HepG2 (cell line): ENCODE measurements at regions not wholly inside any gene's neighbourhood (a gene's known extent, or its start where the extent isn't known, plus 50 kb on each side); places are given as distances from the start of the nearest gene placed in this dataset.

ENCODE experiments used
- CHD2 ChIP-seq: IDR thresholded peaks from 2 replicates; pipeline ENCODE4 v1.6.1; 2011; ENCODE audit warnings: low read depth, low read length, improper control_type of control experiment
- EHMT2 ChIP-seq: fragments of 200-600 bp; sonication (generic); IDR thresholded peaks from 2 replicates; pipeline ENCODE4 v1.7.0; 2017; ENCODE audit warnings: antibody characterized with exemption, low read depth, low read length, borderline replicate concordance
- KDM6A ChIP-seq: IDR thresholded peaks from 2 replicates; pipeline ENCODE4 v1.6.1; 2016; ENCODE audit warnings: low read depth
- KLF13 ChIP-seq: sonication (generic); formaldehyde crosslinking; IDR thresholded peaks from 2 replicates; pipeline ENCODE4 v1.4.0; 2020; ENCODE audit warnings: mild to moderate bottlenecking, missing genetic modification reagents
- ZBTB1 ChIP-seq: sonication (generic); formaldehyde crosslinking; IDR thresholded peaks from 2 replicates; pipeline ENCODE4 v1.4.0; 2020; ENCODE audit warnings: missing genetic modification reagents, borderline replicate concordance
- ZFX ChIP-seq: sonication (generic); formaldehyde crosslinking; IDR thresholded peaks from 2 replicates; pipeline ENCODE4 v1.4.0; 2020; ENCODE audit warnings: mild to moderate bottlenecking, low read depth, missing genetic modification reagents, moderate library complexity
- ZNF138 ChIP-seq: sonication (generic); formaldehyde crosslinking; IDR thresholded peaks from 2 replicates; pipeline ENCODE4 v1.5.0; 2020; ENCODE audit warnings: mild to moderate bottlenecking, low read depth, missing genetic modification reagents
- ZNF652 ChIP-seq: IDR thresholded peaks from 2 replicates; pipeline ENCODE4 v1.6.1; 2016; ENCODE audit warnings: low read depth, borderline replicate concordance
- TF ChIP-seq, protein P1 (sequence below): sonication (generic); formaldehyde crosslinking; IDR thresholded peaks from 2 replicates; pipeline ENCODE4 v1.5.0; 2020; ENCODE audit warnings: mild to moderate bottlenecking, missing genetic modification reagents, moderate library complexity
- TF ChIP-seq, protein P2 (sequence below): sonication (generic); formaldehyde crosslinking; IDR thresholded peaks from 2 replicates; pipeline ENCODE4 v1.4.0; 2020; ENCODE audit warnings: missing genetic modification reagents
- TF ChIP-seq, protein P3 (sequence below): fragments of 450-650 bp; IDR thresholded peaks from 2 replicates; pipeline ENCODE4 v1.6.1; 2017; ENCODE audit warnings: mild to moderate bottlenecking
- TF ChIP-seq, protein P4 (sequence below): sonication (generic); formaldehyde crosslinking; IDR thresholded peaks from 2 replicates; pipeline ENCODE4 v1.5.0; 2020; ENCODE audit warnings: missing genetic modification reagents
- TF ChIP-seq, protein P5 (sequence below): sonication (generic); formaldehyde crosslinking; IDR thresholded peaks from 2 replicates; pipeline ENCODE4 v1.9.0; 2022; ENCODE audit warnings: low read depth, missing genetic modification reagents

DNA sequence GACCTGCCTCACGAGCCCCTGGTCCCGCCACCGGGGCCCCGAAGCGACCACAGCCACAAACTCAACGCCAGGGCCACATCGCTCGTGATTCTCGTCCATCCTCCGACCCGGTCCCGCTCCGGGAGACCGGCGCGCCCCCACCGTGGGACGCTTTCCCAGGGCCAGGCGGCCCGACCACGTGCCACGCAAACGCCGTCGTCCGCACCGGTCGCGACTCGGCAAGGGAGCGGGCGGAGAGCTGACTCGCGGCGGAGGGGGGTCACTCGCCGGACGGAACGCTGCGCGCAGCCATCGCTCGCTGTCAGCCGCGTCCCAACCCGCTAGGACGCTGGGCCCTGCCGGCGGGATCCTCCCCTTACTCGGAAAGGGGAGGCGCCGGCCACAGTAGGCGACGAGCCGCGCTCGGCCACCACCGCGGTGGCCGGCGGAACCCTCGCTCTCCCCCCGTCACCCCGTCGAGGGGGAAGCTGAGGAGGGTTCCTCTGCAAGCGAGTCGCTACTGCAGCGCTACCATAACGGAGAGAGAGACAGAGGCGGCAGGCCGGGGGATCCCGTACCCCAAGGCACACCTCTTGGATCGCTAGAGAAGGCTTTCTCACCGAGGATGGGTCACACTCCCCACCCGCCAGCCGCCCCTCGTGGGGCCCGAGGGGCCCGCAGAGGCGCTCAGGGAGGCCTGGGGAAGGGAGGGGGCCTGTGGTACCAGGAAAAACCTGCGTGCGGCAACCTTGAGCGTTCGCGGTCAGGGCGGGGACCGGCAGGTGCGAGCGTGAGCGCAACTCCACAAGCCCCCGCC is 511.8 kb upstream of the ZNF337 start:
- TF ChIP-seq CHD2 (no peak), ZBTB1 (no peak), KDM6A (CRISPR knock-in tag) (no peak), EHMT2 (no peak), KLF13 (no peak), ZNF138 (no peak), ZFX (CRISPR knock-in tag) (no peak), ZNF652 (CRISPR knock-in tag) (no peak)
- TF ChIP-seq, protein P1, sequence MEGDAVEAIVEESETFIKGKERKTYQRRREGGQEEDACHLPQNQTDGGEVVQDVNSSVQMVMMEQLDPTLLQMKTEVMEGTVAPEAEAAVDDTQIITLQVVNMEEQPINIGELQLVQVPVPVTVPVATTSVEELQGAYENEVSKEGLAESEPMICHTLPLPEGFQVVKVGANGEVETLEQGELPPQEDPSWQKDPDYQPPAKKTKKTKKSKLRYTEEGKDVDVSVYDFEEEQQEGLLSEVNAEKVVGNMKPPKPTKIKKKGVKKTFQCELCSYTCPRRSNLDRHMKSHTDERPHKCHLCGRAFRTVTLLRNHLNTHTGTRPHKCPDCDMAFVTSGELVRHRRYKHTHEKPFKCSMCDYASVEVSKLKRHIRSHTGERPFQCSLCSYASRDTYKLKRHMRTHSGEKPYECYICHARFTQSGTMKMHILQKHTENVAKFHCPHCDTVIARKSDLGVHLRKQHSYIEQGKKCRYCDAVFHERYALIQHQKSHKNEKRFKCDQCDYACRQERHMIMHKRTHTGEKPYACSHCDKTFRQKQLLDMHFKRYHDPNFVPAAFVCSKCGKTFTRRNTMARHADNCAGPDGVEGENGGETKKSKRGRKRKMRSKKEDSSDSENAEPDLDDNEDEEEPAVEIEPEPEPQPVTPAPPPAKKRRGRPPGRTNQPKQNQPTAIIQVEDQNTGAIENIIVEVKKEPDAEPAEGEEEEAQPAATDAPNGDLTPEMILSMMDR = no peak
- TF ChIP-seq, protein P2, sequence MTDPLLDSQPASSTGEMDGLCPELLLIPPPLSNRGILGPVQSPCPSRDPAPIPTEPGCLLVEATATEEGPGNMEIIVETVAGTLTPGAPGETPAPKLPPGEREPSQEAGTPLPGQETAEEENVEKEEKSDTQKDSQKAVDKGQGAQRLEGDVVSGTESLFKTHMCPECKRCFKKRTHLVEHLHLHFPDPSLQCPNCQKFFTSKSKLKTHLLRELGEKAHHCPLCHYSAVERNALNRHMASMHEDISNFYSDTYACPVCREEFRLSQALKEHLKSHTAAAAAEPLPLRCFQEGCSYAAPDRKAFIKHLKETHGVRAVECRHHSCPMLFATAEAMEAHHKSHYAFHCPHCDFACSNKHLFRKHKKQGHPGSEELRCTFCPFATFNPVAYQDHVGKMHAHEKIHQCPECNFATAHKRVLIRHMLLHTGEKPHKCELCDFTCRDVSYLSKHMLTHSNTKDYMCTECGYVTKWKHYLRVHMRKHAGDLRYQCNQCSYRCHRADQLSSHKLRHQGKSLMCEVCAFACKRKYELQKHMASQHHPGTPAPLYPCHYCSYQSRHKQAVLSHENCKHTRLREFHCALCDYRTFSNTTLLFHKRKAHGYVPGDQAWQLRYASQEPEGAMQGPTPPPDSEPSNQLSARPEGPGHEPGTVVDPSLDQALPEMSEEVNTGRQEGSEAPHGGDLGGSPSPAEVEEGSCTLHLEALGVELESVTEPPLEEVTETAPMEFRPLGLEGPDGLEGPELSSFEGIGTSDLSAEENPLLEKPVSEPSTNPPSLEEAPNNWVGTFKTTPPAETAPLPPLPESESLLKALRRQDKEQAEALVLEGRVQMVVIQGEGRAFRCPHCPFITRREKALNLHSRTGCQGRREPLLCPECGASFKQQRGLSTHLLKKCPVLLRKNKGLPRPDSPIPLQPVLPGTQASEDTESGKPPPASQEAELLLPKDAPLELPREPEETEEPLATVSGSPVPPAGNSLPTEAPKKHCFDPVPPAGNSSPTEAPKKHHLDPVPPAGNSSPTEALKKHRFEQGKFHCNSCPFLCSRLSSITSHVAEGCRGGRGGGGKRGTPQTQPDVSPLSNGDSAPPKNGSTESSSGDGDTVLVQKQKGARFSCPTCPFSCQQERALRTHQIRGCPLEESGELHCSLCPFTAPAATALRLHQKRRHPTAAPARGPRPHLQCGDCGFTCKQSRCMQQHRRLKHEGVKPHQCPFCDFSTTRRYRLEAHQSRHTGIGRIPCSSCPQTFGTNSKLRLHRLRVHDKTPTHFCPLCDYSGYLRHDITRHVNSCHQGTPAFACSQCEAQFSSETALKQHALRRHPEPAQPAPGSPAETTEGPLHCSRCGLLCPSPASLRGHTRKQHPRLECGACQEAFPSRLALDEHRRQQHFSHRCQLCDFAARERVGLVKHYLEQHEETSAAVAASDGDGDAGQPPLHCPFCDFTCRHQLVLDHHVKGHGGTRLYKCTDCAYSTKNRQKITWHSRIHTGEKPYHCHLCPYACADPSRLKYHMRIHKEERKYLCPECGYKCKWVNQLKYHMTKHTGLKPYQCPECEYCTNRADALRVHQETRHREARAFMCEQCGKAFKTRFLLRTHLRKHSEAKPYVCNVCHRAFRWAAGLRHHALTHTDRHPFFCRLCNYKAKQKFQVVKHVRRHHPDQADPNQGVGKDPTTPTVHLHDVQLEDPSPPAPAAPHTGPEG (CRISPR knock-in tag) = no peak
- TF ChIP-seq, protein P3, sequence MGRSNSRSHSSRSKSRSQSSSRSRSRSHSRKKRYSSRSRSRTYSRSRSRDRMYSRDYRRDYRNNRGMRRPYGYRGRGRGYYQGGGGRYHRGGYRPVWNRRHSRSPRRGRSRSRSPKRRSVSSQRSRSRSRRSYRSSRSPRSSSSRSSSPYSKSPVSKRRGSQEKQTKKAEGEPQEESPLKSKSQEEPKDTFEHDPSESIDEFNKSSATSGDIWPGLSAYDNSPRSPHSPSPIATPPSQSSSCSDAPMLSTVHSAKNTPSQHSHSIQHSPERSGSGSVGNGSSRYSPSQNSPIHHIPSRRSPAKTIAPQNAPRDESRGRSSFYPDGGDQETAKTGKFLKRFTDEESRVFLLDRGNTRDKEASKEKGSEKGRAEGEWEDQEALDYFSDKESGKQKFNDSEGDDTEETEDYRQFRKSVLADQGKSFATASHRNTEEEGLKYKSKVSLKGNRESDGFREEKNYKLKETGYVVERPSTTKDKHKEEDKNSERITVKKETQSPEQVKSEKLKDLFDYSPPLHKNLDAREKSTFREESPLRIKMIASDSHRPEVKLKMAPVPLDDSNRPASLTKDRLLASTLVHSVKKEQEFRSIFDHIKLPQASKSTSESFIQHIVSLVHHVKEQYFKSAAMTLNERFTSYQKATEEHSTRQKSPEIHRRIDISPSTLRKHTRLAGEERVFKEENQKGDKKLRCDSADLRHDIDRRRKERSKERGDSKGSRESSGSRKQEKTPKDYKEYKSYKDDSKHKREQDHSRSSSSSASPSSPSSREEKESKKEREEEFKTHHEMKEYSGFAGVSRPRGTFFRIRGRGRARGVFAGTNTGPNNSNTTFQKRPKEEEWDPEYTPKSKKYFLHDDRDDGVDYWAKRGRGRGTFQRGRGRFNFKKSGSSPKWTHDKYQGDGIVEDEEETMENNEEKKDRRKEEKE = no peak
- TF ChIP-seq, protein P4, sequence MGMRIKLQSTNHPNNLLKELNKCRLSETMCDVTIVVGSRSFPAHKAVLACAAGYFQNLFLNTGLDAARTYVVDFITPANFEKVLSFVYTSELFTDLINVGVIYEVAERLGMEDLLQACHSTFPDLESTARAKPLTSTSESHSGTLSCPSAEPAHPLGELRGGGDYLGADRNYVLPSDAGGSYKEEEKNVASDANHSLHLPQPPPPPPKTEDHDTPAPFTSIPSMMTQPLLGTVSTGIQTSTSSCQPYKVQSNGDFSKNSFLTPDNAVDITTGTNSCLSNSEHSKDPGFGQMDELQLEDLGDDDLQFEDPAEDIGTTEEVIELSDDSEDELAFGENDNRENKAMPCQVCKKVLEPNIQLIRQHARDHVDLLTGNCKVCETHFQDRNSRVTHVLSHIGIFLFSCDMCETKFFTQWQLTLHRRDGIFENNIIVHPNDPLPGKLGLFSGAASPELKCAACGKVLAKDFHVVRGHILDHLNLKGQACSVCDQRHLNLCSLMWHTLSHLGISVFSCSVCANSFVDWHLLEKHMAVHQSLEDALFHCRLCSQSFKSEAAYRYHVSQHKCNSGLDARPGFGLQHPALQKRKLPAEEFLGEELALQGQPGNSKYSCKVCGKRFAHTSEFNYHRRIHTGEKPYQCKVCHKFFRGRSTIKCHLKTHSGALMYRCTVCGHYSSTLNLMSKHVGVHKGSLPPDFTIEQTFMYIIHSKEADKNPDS = no peak
- TF ChIP-seq, protein P5, sequence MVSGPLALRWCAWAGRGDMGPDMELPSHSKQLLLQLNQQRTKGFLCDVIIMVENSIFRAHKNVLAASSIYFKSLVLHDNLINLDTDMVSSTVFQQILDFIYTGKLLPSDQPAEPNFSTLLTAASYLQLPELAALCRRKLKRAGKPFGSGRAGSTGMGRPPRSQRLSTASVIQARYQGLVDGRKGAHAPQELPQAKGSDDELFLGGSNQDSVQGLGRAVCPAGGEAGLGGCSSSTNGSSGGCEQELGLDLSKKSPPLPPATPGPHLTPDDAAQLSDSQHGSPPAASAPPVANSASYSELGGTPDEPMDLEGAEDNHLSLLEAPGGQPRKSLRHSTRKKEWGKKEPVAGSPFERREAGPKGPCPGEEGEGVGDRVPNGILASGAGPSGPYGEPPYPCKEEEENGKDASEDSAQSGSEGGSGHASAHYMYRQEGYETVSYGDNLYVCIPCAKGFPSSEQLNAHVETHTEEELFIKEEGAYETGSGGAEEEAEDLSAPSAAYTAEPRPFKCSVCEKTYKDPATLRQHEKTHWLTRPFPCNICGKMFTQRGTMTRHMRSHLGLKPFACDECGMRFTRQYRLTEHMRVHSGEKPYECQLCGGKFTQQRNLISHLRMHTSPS = no peak
